Bronchial epithelial cell (primary cell): ENCODE measurements at regions not wholly inside any gene's neighbourhood (a gene's known extent, or its start where the extent isn't known, plus 50 kb on each side); places are given as distances from the start of the nearest gene placed in this dataset.

Experiments
- DNase-seq: peaks from one replicate; pipeline ENCODE4 v3.0.0-alpha.2; 2010; ENCODE audit warnings: low read depth
- FAIRE-seq: peaks from 2 replicates; lab custom pipeline; 2011; peaks lifted over from hg19 to GRCh38; lab: Jason Lieb, UNC
- H3K27me3 ChIP-seq: 2 replicates; pipeline ENCODE4 v1.5.1; 2011; ENCODE audit warnings: low read length; ENCODE audit not compliant: control insufficient read depth, insufficient read depth
- H3K36me3 ChIP-seq: 2 replicates; pipeline ENCODE4 v1.5.1; 2011; ENCODE audit warnings: low read length; ENCODE audit not compliant: control insufficient read depth, insufficient read depth
- H3K4me3 ChIP-seq: 2 replicates; pipeline ENCODE4 v1.5.1; 2011; ENCODE audit warnings: mild to moderate bottlenecking, low read depth, low read length, control low read depth
- TF ChIP-seq, protein P1 (sequence below): IDR thresholded peaks from 2 replicates; pipeline ENCODE4 v1.5.1; 2011; ENCODE audit warnings: mild to moderate bottlenecking, moderate library complexity, low read length, control low read depth, inconsistent platforms; ENCODE audit not compliant: insufficient read depth, severe bottlenecking

DNA sequence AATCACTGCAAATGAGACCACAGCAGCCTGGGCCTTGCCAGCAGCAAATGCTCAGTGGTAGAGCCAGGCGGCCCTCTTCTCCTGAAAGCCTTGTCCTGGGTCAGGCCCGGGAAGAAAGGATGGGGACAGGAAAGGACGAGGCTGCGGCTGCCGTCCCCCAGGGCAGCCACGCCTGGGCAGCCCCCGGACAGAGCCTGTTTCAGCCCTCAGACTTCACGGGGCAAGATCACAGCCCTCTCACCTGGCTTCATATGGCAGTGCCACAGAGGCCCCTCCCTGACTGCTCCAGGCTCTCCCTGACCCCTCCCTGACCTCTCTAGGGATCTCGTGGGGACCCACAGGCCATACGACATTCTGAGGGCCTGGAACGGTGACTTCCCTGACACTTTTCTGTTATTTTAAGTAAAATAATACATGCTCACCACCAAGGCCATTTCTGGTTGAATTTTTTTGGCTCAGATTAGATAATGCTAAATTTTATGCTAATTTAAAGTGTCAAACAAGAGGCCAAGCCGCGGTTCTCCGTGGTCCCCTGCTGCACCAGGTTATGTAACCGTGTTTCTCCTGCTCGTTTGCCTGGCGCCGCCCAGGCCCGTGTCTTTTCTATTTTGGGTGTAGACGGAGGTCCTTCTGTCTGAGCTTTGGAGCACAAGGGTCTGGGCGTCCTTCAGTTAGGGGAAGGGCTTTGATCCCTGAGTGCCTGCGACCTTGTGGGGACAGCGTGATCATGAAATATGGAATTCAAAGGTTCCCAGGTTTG is 59.9 kb upstream of the BHLHE23 start:
- DNase-seq (no peak), FAIRE-seq (no peak)
- no peak overlapping the region for H3K4me3 ChIP-seq
- no peaks in the 10 kb centered on the region for H3K36me3 ChIP-seq
- no peaks in the 10 kb centered on the region for H3K27me3 ChIP-seq
- TF ChIP-seq, protein P1, sequence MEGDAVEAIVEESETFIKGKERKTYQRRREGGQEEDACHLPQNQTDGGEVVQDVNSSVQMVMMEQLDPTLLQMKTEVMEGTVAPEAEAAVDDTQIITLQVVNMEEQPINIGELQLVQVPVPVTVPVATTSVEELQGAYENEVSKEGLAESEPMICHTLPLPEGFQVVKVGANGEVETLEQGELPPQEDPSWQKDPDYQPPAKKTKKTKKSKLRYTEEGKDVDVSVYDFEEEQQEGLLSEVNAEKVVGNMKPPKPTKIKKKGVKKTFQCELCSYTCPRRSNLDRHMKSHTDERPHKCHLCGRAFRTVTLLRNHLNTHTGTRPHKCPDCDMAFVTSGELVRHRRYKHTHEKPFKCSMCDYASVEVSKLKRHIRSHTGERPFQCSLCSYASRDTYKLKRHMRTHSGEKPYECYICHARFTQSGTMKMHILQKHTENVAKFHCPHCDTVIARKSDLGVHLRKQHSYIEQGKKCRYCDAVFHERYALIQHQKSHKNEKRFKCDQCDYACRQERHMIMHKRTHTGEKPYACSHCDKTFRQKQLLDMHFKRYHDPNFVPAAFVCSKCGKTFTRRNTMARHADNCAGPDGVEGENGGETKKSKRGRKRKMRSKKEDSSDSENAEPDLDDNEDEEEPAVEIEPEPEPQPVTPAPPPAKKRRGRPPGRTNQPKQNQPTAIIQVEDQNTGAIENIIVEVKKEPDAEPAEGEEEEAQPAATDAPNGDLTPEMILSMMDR: no peak

DNA sequence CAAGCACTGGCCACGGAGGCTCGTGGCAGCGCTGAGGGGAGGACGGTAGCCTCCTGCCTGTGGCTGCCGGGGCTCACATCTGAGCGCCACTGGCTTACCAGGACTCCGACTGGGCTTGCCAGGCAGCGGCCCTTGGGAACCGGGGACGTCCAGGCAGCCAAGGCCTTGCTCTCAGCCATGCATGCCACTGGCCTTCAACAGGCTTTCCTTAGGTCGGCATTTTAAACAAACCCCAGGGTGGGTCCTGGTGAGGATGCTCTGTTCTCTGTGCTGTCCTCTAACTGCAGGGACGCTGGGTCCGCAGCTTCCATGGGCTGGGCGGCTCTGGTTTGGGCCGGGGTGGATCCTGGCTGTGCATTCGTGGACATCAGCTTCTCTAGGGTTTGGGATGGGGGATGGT is 59.1 kb upstream of the BHLHE23 start:
- Histone ChIP-seq H3K36me3 (no peaks in the 10 kb centered on the region), H3K4me3 (no peak overlapping the region), H3K27me3 (no peaks in the 10 kb centered on the region)
- TF ChIP-seq, protein P1: no peak
- no peak for DNase-seq
- FAIRE-seq: no peak

DNA sequence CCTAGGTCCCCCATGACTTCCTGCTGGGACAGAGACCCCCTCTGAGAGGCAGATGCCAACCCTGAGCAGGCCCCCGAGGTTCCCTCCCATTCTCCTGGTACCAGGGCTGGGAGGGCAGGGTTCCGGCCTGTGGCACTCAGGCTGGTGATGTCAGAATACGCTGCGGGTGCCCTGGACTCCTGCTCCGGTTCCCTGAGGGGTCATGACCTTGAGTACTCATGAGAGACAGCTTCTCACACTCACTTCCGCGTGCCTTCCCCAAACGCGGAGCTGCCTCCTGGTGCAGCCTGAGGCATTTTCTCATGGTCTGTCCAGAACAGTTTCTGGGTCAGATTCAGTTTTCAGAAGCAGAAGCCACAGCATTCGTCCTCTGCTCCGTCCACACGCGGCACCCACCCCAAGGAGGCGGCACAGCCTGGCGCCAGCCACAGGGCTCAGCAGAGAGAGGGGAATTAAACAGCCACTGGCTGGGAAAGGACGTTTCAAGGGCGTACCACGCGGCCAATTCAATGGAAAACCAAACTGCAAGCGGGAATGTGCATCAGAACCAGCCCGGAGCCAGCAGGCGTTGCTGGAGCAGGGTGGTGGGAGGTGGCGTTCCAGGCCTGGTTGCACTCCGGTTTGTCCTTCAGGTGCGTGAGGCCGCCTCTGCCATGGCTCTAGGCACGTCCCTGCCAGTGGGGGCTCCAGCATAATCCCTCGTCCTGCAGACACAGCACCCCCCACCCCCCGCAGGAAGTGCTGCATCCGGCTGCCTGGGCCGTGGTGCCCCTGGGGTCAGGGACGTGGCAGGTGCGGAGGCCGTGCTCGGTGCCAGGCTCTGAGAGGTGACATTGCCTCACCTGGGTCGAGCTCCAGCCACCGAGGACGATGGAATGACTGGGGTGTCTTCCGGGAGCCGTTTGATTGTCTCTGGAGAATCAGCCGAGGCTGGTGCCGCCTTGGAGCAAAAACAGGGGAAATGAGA is 58.3 kb upstream of the BHLHE23 start:
- H3K27me3 ChIP-seq: no peaks in the 10 kb centered on the region
- no peak for DNase-seq
- no peaks in the 10 kb centered on the region for H3K36me3 ChIP-seq
- FAIRE-seq: no peak
- no peak overlapping the region for H3K4me3 ChIP-seq
- TF ChIP-seq, protein P1: no peak

DNA sequence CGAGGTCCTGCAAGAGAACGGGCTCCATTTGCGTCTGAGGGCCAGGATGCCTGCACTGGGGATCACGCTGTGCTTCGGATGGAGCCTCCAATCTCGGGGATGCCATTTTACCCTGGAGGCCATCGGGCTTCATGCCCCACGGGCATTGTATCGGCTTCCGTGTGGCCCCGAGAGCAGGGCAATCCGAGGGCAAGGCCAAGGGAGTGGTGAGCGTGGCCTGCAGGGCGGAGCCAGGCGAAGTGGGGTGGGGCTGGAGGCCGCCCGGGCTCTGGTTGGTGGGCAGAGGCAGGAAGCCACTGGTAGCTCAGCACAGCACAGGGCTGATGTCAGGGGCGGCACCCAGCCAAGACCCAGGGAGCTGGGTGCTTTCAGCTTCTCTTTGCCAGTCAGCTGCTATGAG is 57.5 kb upstream of the BHLHE23 start:
- no peak for DNase-seq
- H3K4me3 ChIP-seq: no peak overlapping the region
- TF ChIP-seq, protein P1: no peak
- no peaks in the 10 kb centered on the region for H3K27me3 ChIP-seq
- H3K36me3 ChIP-seq: no peaks in the 10 kb centered on the region
- no peak for FAIRE-seq

DNA sequence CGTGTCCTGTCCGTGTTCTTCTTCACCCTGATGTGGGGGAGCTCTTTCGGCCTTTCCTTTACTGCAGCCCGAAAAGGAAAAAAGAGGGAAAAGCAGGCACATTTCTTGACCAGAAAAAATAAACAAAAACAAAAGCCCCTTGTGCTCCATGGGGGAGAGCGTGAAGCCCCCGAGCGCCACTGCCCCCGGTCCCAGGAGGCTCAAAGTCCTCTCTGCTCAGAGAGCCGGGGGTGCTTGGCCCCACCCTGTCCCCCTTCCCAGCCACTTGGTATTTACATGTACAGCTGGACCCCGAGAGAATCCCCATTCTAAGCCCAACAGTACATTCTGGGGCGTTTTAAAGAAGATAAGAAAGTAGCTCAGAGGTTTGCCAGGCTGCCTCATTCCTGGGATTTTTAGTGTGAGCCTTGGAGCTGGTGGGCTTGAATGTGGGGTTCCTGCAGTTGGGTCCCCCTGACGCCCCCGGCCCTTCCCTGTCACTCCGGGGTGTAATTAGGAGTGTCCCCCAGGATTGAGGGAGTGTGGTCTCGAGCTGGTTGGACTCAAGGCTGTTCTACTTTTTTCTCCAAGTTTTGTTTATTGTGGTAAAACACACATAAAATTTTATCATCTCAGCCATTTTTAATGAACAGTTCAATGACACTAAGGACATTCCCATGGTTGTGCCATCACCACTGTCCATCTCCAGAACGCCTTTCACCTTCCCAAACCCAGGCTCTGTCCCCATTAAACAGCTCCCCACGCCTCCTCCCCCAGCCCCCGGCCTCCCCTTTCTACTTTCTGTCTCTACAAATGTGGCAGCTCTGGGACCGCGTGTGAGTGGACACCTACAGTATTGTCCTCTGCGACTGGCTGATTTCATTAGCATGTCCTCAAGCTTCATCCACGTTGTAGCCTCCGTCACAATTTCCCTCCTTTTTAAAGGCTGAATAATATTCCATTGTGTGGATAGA is 55.7 kb upstream of the BHLHE23 start:
- DNase-seq: no peak
- no peak for FAIRE-seq

More for the DNA sequence above, 55.7 kb upstream of the BHLHE23 start:
- Histone ChIP-seq H3K36me3 (no peaks in the 10 kb centered on the region), H3K27me3 (no peaks in the 10 kb centered on the region), H3K4me3 (no peak overlapping the region)
- TF ChIP-seq, protein P1: no peak
